ENCODE measurements at regions not wholly inside any gene's neighbourhood (a gene's known extent, or its start where the extent isn't known, plus 50 kb on each side); places are given as distances from the start of the nearest gene placed in this dataset.

DNA sequence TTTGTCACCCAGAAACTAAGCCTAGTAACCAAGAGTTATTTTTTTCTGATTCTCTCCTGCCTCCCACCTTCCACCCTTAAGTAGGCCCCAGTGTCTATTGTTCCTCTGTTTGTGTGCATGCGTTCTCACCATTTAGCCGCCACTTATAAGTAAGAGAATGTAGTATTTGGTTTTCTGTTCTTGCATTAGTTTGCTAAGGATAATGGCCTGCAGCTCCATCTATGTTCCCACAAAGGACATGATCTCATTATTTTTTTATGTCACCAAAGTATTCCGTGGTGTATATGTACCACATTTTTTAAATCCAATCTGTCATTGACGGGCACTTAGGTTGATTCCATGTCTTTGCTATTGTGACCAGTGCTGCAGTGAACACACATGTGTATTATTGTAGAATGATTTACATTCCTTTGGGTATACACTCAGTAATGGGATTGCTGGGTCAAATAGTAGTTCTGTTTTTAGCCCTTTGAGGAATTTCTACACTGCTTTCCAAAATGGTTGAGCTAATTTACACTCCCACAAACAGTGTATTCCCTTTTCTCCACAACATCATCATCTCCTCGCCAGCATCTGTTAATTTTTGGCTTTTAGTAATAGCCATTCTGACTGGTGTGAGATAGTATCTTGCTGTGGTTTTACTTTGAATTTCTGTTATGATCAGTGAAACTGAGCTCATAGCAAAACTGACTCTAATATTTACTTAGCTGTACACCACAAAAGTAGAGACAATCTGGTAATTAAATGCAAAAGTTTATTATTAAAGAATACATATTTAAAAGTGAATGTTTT, 660.1 kb upstream of the SLC8A1 start:
- Histone ChIP-seq H3K27me3 (no peaks in the 10 kb centered on the region), H3K36me3 (no peaks in the 10 kb centered on the region), H3K4me1 (no peaks in the 10 kb centered on the region), H3K9me3 (no peaks in the 10 kb centered on the region), H3K27ac (no peak overlapping the region), H3K4me3 (no peak overlapping the region)
- WGBS, 2 donors, result 73 to 76% methylated on average over 5 of the region's 5 CpGs
- ATAC-seq (peak in 6 of 8 donors; percentile 57 to 84 (median 66)), DNase-seq (no peak)
- intact Hi-C loops (cut with DNase I), result no loop called here
- TF ChIP-seq, protein P1, sequence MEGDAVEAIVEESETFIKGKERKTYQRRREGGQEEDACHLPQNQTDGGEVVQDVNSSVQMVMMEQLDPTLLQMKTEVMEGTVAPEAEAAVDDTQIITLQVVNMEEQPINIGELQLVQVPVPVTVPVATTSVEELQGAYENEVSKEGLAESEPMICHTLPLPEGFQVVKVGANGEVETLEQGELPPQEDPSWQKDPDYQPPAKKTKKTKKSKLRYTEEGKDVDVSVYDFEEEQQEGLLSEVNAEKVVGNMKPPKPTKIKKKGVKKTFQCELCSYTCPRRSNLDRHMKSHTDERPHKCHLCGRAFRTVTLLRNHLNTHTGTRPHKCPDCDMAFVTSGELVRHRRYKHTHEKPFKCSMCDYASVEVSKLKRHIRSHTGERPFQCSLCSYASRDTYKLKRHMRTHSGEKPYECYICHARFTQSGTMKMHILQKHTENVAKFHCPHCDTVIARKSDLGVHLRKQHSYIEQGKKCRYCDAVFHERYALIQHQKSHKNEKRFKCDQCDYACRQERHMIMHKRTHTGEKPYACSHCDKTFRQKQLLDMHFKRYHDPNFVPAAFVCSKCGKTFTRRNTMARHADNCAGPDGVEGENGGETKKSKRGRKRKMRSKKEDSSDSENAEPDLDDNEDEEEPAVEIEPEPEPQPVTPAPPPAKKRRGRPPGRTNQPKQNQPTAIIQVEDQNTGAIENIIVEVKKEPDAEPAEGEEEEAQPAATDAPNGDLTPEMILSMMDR (IDR thresholded peaks at IDR 0.05), result peak in 1 of 9 donors; percentile 5

DNA sequence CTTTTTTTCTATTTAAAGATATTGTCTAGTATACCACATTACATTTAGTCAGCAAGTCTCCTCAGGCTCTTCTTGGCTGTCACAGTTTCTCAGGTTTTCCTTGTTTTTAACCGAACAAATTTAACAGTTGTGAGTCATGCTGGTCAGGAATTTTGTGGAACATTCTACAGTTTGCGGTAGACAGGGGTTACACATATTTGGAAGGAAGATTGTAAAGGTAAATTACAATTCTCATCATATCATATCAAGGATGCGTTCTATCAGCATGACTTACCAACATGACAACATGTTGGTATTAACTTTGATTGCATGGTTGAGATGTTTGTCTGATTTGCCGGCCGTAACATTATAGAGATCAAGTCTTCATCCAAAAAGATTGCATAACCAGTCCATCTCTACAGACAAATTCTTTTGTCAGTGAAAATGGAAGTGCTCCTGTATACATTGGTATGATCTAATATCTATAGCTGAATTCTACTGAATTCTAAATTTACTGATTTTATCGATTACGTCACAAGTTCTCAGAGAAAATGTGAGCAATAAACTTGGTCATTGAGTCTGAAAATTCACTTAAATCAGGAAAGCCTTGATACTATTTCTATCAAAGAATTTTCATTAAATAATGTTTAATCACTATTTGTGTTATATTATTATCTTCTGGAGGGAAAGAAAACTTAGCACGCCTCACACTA, 664.4 kb upstream of the SLC8A1 start:
- no peak for ATAC-seq
- Histone ChIP-seq H3K36me3 (no peaks in the 10 kb centered on the region), H3K27ac (no peak overlapping the region), H3K9me3 (no peaks in the 10 kb centered on the region), H3K4me3 (no peak overlapping the region), H3K27me3 (no peaks in the 10 kb centered on the region), H3K4me1 (peaks cover 0 to 11% (median 0%) of the 10 kb centered on the region in 9 donors)
- intact Hi-C loops (cut with DNase I), result no loop called here
- no peak for DNase-seq
- WGBS, 2 donors, result 93 to 96% methylated on average over 8 of the region's 8 CpGs
- TF ChIP-seq, protein P1 (IDR thresholded peaks at IDR 0.05), result no peak

DNA sequence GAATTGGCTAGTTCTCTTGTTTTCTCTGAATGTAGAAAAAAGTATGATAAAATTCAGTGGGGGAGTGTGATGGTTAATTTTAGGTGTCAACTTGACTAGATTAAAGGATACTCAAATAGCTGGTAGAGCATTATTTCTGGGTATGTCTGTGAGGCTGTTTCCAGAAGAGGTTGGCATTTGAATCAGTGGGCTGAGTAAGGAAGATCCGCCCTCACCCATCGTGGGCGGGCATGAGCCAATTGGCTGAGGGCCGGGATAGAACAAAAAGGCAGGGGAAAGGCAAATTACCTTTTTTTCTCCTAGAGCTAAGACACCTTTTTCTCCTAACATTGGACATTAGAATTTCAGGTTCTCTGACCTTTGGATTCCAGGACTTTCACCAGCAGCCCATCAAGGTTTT, 667.6 kb upstream of the SLC8A1 start:
- intact Hi-C loops (cut with DNase I), result no loop called here
- Histone ChIP-seq H3K4me1 (peaks cover 0 to 11% (median 0%) of the 10 kb centered on the region in 9 donors), H3K36me3 (no peaks in the 10 kb centered on the region), H3K9me3 (no peaks in the 10 kb centered on the region), H3K27ac (no peak overlapping the region), H3K4me3 (no peak overlapping the region), H3K27me3 (no peaks in the 10 kb centered on the region)
- 90 to 97% methylated on average over 4 of the region's 4 CpGs for WGBS, 2 donors
- DNase-seq (no peak), ATAC-seq (no peak)
- TF ChIP-seq, protein P1 (IDR thresholded peaks at IDR 0.05), result no peak

DNA sequence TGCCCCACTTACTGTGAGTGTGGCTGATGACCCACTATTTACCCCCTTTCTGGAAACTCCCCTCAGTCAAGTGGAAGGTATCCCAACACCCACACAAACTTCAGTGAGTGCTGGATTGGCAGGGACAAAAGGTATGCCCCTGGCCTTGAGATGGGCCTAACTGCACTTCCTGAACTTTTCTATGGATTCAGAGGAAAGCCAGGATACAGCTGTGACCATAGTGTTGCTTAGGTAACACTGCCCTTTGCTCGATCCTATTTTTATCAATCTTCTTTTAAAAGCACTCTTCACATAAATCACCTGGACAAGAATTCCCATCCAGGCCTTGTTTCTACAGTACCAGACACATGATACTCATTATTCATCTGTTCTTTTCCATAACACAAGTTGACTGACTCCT, 671.5 kb upstream of the SLC8A1 start:
- TF ChIP-seq, protein P1 (IDR thresholded peaks at IDR 0.05), result no peak
- Histone ChIP-seq H3K27ac (no peak overlapping the region), H3K36me3 (no peaks in the 10 kb centered on the region), H3K4me3 (no peak overlapping the region), H3K4me1 (peaks cover 0 to 4% (median 0%) of the 10 kb centered on the region in 9 donors), H3K27me3 (no peaks in the 10 kb centered on the region), H3K9me3 (no peaks in the 10 kb centered on the region)
- no peak for ATAC-seq
- intact Hi-C loops (cut with DNase I), result no loop called here
- WGBS, 2 donors, result 62 to 64% methylated on average over 1 of the region's 1 CpG
- DNase-seq, result no peak

All from heart right ventricle (tissue), 16 donors.